Nephron progenitor cell (in vitro differentiated cells): ENCODE measurements at regions not wholly inside any gene's neighbourhood (a gene's known extent, or its start where the extent isn't known, plus 50 kb on each side); places are given as distances from the start of the nearest gene placed in this dataset.

ENCODE experiments used
- DNase-seq: peaks from one replicate; pipeline ENCODE4 v3.0.0; 2021
- H3K27ac Mint-ChIP-seq: 2 replicates; pipeline ENCODE4 v1.8.0; 2021; ENCODE audit warnings: mild to moderate bottlenecking, moderate library complexity, mixed read lengths
- H3K27me3 Mint-ChIP-seq: 2 replicates; pipeline ENCODE4 v1.8.0; 2021; ENCODE audit warnings: mild to moderate bottlenecking, low read depth, mixed read lengths; ENCODE audit not compliant: poor library complexity
- H3K36me3 Mint-ChIP-seq: 2 replicates; pipeline ENCODE4 v1.8.0; 2021; ENCODE audit warnings: low read depth, mixed read lengths
- H3K4me1 Mint-ChIP-seq: 2 replicates; pipeline ENCODE4 v1.8.0; 2021; ENCODE audit warnings: mixed read lengths
- H3K4me3 Mint-ChIP-seq: 2 replicates; pipeline ENCODE4 v1.8.0; 2021; ENCODE audit warnings: mild to moderate bottlenecking, moderate library complexity, mixed read lengths
- H3K9me3 Mint-ChIP-seq: 2 replicates; pipeline ENCODE4 v1.8.0; 2021; ENCODE audit warnings: mild to moderate bottlenecking, moderate library complexity, mixed read lengths
- CTCF ChIP-seq: fragments of 200-600 bp; sonication (generic); IDR thresholded peaks from 2 replicates; pipeline ENCODE4 v1.5.0; 2021; ENCODE audit warnings: antibody characterized with exemption

- H3K27me3 Mint-ChIP-seq = peaks cover 14% of the 10 kb centered on the region
- no peak overlapping the region for H3K4me3 Mint-ChIP-seq
- peaks cover 6% of the 10 kb centered on the region for H3K36me3 Mint-ChIP-seq
- TF ChIP-seq CTCF = no peak
- no peaks in the 10 kb centered on the region for H3K9me3 Mint-ChIP-seq
- H3K27ac Mint-ChIP-seq = peak overlapping the region; percentile 69
- H3K4me1 Mint-ChIP-seq = peaks cover 82% of the 10 kb centered on the region
- DNase-seq = no peak
These were observed 66.3 kb downstream of the NCOR2 start for GRCh38 chr12:124501112-124501561.

GRCh38 chr12:124499898-124500244 lies 67.5 kb downstream of the NCOR2 start:
- H3K9me3 Mint-ChIP-seq = no peaks in the 10 kb centered on the region
- no peak overlapping the region for H3K4me3 Mint-ChIP-seq
- peaks cover 6% of the 10 kb centered on the region for H3K36me3 Mint-ChIP-seq
- H3K27ac Mint-ChIP-seq = no peak overlapping the region
- TF ChIP-seq CTCF = no peak
- DNase-seq = no peak
- peaks cover 11% of the 10 kb centered on the region for H3K27me3 Mint-ChIP-seq
- H3K4me1 Mint-ChIP-seq = peaks cover 76% of the 10 kb centered on the region

- Mint-ChIP-seq H3K4me1 (peaks cover 70% of the 10 kb centered on the region), H3K27me3 (peaks cover 11% of the 10 kb centered on the region), H3K9me3 (no peaks in the 10 kb centered on the region), H3K36me3 (peaks cover 6% of the 10 kb centered on the region), H3K27ac (no peak overlapping the region), H3K4me3 (no peak overlapping the region)
- no peak for DNase-seq
- TF ChIP-seq CTCF = no peak
These were observed 68.1 kb downstream of the NCOR2 start for GRCh38 chr12:124499190-124499753.

- H3K4me1 Mint-ChIP-seq = peaks cover 62% of the 10 kb centered on the region
- peaks cover 5% of the 10 kb centered on the region for H3K36me3 Mint-ChIP-seq
- H3K9me3 Mint-ChIP-seq = no peaks in the 10 kb centered on the region
- DNase-seq = no peak
- no peak overlapping the region for H3K4me3 Mint-ChIP-seq
- TF ChIP-seq CTCF = no peak
- peak overlapping the region; percentile 20 for H3K27ac Mint-ChIP-seq
- H3K27me3 Mint-ChIP-seq = peaks cover 10% of the 10 kb centered on the region
These were observed 68.9 kb downstream of the NCOR2 start for GRCh38 chr12:124498275-124499189.

GRCh38 chr12:124497658-124498057 lies 69.8 kb downstream of the NCOR2 start:
- no peak for DNase-seq
- Mint-ChIP-seq H3K27me3 (peaks cover 7% of the 10 kb centered on the region), H3K27ac (no peak overlapping the region), H3K9me3 (no peaks in the 10 kb centered on the region), H3K4me1 (peaks cover 63% of the 10 kb centered on the region), H3K36me3 (no peaks in the 10 kb centered on the region), H3K4me3 (no peak overlapping the region)
- no peak for TF ChIP-seq CTCF

GRCh38 chr12:124497039-124497438 lies 70.4 kb downstream of the NCOR2 start:
- Mint-ChIP-seq H3K4me1 (peaks cover 58% of the 10 kb centered on the region), H3K9me3 (no peaks in the 10 kb centered on the region), H3K27me3 (peaks cover 7% of the 10 kb centered on the region), H3K4me3 (no peak overlapping the region), H3K36me3 (no peaks in the 10 kb centered on the region), H3K27ac (no peak overlapping the region)
- no peak for DNase-seq
- TF ChIP-seq CTCF = no peak
